HG02610 (cell line): ENCODE measurements at regions not wholly inside any gene's neighbourhood (a gene's known extent, or its start where the extent isn't known, plus 50 kb on each side); places are given as distances from the start of the nearest gene placed in this dataset.
"Not testable (repeated sequence)": the region's sequence is repeated elsewhere in the genome, so short reads cannot be mapped to it uniquely, and the experiment has no call there.

Source experiments
- ATAC-seq: cut with Tn5 transposase; IDR thresholded peaks from one replicate; pipeline ENCODE4 v1.9.1; 2021; ENCODE audit warnings: mild to moderate bottlenecking, moderate library complexity; ENCODE audit not compliant: unreplicated experiment

GRCh38 chr3:144665567-144666053, 694.0 kb downstream of the DIPK2A start:
- ATAC-seq = no peak

DNA sequence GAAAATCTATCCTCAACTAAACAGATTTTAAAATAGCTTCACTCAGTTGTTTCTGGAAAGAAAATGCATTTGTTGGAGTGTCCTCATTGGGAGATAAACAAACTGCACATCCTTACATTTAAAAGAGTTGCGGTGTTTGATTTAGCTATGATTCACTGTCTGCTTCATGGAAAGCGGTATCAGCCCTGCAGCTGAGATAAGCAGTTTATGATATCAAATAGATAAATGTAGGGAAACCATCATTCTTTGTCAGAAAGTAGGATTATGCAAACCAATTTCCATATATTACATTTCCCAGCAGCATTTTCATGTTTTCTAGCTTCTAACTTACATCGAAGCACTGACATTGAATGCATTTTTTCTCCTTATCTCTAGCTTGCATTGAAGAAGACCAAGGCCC, 698.9 kb downstream of the DIPK2A start:
- no peak for ATAC-seq

DNA sequence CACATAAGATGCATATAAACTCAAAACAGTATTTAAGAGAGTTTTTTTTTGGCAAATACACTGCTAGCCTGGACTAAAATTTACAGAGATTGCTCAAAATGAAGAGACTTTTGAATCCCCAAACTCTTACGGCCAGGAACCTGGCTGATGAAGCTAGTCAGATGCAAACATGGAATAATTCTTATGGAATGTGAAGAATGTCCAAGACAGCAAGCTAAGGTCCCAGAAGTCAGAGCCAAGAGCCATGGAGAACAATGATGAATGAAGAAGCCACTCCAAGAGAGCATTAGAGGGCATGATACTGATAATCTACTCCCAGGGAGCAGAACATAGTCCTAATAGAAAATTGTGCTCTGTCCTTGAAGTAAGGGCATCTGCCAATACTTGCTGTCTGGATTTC, 705.5 kb downstream of the DIPK2A start:
- no peak for ATAC-seq

DNA sequence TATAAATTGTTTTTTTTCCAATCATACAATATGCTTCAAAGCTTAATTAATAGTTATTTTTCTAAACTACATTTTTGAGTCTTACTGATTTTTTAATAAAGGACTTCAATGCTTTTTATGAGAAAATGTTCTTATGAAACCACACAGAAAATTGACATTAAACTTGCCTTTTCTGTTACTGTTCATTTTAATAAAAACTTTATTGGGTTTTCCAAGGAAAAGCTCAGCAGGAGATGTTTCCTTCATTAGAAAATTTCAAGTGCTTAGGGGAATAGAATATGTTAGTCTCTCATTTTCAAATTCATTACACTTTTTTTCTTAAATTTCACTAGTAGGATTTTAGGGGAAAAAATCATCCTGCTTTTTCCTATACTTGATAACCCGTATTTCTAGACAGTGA, 711.4 kb downstream of the DIPK2A start:
- no peak for ATAC-seq

DNA sequence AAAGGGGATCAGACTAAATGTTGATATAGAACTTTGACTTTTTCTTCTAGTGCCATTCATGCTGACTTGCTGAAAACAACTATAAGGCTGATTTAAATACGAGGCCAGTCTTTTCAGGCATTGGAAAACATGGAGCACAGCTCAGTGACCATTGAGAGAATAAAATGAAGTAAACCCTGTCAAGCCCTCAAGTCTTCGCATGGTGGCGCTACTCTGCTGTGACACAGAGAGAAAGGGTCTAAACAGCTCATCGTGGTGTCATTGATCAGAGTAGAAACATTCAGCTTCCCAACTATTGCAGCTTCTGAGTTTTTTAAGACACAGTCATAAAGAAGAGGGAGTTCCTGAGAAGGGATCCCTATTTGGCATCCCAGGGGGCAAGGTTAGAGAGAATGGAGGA, 716.2 kb downstream of the DIPK2A start:
- no peak for ATAC-seq

- no peak for ATAC-seq
Observed at GRCh38 chr3:144692488-144692887, 720.9 kb downstream of the DIPK2A start.

DNA sequence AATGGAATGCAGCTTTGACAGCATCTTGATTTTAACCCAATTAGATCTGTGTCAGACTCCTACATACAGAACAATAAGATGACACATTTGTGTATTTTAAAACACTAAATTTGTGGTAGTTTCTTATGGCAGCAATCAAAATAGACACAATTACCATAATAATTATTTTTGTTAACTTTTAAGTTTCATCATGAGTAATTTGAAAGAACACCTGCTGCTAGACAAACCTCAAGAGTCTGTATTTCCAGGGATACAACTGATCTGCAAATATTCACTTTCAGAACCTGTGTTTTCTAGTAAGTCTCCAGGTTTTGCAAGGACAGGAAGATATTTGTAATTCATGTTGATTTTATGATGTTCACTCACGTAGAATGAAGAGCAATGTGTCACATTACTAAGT, 736.8 kb downstream of the DIPK2A start:
- ATAC-seq = no peak

DNA sequence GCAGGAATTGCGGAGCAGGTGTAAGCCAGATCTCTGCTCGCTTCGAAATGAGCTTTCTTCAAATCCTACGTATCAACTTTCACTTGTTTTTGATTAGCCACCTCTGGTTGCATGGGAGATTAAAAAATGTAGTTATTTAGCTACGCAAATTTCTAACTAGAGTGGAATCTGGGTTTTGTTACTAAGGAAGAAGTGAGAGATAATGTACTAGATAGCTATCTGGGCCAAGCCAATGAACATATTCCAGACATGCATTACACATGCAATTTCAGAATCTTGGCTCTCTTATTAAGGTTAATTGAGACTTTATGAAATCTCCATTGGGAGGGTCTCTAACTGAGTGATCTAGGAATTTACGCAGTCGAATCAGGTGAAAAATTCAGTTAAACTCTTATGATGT, 765.7 kb downstream of the DIPK2A start:
- no peak for ATAC-seq

DNA sequence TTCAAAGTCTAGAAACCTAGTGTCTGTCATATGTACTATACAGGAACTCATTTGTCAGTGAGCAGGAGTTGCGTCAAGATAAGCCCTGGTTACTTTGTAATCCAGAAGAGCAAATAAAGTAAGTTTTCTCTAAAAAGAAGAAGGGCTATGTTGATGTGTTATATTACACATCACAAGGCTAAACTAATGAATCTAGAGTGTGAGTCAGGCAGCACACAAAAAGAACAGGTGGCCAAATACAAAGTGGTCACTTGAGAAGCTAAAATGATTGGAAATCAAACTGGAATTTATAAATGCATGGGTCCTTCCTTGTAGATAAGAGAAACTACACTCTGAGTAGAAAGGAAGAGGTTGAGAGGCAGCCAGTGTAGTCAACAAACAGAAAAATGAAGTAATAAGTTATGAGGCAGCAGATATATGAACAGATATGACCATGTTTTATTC, 771.6 kb downstream of the DIPK2A start:
- ATAC-seq = no peak

- ATAC-seq = no peak
Observed at GRCh38 chr3:144744473-144744872, 772.9 kb downstream of the DIPK2A start.

GRCh38 chr3:144746631-144747030, 775.0 kb downstream of the DIPK2A start:
- ATAC-seq = no peak

DNA sequence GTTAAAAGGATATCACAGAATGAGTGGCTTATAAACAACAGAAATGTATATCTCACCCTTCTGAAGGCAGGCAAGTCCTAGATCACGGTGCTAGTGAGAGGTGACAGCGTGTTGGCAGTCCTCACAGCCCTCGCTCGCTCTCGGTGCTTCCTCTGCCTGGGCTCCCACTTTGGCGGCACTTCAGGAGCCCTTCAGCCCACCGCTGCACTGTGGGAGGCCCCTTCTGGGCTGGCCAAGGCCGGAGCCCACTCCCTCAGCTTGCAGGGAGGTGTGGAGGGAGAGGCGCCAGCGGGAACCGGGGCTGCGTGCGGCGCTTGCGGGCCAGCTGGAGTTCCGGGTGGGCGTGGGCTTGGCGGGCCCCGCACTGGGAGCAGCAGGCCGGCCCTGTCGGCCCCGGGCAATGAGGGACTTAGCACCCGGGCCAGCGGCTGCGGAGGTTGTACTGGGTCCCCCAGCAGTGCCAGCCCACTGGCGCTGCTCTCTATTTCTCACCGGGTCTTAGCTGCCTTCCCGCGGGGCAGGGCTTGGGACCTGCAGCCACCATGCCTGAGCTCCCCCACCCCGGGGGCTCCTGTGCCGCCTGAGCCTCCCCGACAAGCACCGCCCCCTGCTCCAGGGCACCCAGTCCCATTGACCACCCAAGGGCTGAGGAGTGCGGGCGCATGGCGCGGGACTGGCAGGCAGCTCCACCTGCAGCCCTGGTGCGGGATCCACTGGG, 778.1 kb downstream of the DIPK2A start:
- ATAC-seq = not testable (repeated sequence)

GRCh38 chr3:144754076-144754783, 782.6 kb downstream of the DIPK2A start:
- ATAC-seq = no peak

- no peak for ATAC-seq
Observed at GRCh38 chr3:144756704-144757440, 785.2 kb downstream of the DIPK2A start.

- no peak for ATAC-seq
Observed at GRCh38 chr3:144760831-144761230, 789.2 kb downstream of the DIPK2A start.

DNA sequence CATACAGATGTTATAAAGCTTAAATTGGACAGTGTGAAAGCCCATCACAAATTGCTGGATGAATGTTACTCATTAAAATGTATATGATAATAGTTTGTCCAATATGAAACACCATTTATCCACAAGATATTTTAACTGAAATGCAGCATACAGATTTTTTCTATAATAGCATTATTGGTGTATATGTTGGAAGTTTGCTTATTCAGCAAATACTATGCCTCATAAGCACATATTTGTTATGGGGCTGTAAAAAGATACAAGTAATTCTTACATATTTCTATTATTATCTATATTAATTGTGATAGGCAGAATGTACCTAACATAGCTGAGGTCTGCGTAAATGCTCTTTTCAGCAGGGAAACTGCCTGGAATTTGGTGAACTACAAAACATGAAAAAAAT, 790.5 kb downstream of the DIPK2A start:
- no peak for ATAC-seq

DNA sequence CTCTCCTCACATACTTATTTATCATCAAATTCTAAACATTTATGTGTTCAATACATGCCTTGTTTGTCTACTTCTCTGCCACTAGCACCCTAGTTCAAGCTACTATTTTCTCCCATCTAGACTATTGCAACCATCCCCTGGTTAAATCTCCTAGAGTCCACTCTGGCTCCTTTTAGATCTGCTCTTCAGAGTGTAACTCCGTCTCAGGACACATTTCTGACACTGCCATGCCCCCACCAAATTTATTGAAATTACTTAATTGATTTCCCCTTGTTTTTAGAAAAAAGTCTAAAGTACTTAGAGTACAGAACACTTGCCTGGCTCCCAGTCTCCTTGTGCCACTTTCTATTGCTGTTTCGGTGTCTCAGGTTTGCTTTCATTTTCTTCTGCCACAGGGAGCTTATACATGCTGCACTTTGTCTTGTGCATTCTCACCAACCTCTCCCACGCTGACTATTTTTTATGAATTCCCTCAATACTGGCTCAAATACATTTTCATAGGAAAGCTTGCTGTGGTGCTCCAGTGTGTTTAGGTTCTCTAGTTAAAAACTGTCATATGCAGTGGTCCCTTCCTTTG, 792.3 kb downstream of the DIPK2A start:
- ATAC-seq = peak; percentile 94

DNA sequence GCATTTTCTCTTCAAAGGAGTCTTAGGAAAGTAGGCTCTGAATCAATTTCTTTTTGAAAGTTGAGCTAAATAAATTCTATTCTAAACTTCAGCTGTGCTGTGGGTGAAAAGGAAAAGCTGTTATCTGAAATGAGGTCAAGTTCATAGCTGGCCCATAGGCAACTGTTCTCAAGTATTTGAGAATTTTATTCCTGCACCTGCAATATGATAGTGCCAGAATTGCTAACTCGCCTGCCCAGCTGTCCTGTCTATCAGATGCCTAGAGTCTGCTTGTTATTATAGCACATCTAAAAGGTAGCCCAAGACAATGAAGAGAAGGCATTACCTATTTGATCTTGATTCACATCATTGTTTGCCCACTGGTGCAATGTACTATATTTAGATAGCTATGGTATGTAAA, 798.7 kb downstream of the DIPK2A start:
- ATAC-seq = no peak

DNA sequence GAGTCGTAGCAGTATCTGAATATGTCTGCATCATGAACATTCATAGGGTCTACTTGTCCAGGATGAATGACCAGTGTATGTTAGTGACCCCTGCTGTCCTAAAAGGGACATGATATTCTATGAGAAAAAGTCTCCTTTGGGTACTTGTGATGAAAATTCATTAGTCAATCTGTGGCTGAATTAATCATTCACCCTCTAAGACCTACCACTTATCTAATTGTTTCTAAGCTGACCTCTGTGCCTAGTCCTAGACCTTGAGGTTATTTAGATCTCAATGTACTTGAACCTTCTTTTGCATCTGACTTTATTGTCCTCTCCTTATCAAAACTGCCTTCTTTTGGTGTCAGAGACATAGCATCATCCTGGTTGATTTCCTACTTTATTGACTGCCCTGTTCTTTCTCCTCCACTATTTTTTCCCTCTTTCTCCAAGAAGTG, 799.3 kb downstream of the DIPK2A start:
- ATAC-seq = peak; percentile 51

DNA sequence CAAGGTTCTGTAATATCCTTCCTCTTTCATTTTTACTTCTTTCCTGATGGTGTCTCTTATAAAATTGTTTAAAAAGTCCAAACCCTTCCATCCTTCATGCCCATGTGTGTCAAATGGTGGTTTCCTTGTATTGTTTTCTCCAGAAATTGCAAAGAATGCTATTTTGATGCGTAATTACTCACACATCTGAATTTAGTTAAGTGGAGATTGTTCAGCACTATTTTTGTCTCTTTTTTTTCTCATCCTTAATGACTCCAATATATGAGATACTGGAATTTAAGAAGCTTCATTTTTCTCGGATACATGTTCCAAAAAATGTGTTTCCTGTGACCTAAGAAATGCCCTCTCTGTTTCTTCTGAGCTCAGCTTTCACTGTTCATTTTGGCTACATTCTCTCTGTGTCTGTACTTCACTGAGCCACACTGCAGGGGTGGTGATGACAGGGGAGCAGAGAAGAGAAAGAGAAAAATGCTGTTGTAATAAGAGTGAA, 799.8 kb downstream of the DIPK2A start:
- ATAC-seq = no peak

GRCh38 chr3:144772372-144772771, 800.7 kb downstream of the DIPK2A start:
- no peak for ATAC-seq
